Mesothelial cell of epicardium (in vitro differentiated cells): ENCODE measurements at regions not wholly inside any gene's neighbourhood (a gene's known extent, or its start where the extent isn't known, plus 50 kb on each side); places are given as distances from the start of the nearest gene placed in this dataset.
"Not testable (repeated sequence)": the region's sequence is repeated elsewhere in the genome, so short reads cannot be mapped to it uniquely, and the experiment has no call there.

ENCODE experiments used
- DNase-seq, 2 experiments: peaks; one replicate each; pipeline ENCODE4 v3.0.0; 2021; ENCODE audit warnings: low spot score in 2 of 2; ENCODE audit not compliant: unreplicated experiment in 2 of 2
- H3K27ac Mint-ChIP-seq: 2 replicates; pipeline ENCODE4 v1.8.0; 2021; ENCODE audit warnings: mixed read lengths
- H3K27me3 Mint-ChIP-seq: 2 replicates; pipeline ENCODE4 v1.8.0; 2021; ENCODE audit warnings: low read depth, mixed read lengths
- H3K36me3 Mint-ChIP-seq: 2 replicates; pipeline ENCODE4 v1.8.0; 2021; ENCODE audit warnings: mixed read lengths
- H3K4me1 Mint-ChIP-seq: 2 replicates; pipeline ENCODE4 v1.8.0; 2021; ENCODE audit warnings: mixed read lengths
- H3K4me3 Mint-ChIP-seq: 2 replicates; pipeline ENCODE4 v1.8.0; 2021; ENCODE audit warnings: mild to moderate bottlenecking, moderate library complexity, mixed read lengths
- H3K9me3 Mint-ChIP-seq: 2 replicates; pipeline ENCODE4 v1.8.0; 2021; ENCODE audit warnings: mixed read lengths
- TF ChIP-seq, protein P1 (sequence below): fragments of 200-600 bp; sonication (generic); IDR thresholded peaks from one replicate; pipeline ENCODE4 v1.5.0; 2021; ENCODE audit warnings: antibody characterized with exemption; ENCODE audit not compliant: unreplicated experiment

DNA sequence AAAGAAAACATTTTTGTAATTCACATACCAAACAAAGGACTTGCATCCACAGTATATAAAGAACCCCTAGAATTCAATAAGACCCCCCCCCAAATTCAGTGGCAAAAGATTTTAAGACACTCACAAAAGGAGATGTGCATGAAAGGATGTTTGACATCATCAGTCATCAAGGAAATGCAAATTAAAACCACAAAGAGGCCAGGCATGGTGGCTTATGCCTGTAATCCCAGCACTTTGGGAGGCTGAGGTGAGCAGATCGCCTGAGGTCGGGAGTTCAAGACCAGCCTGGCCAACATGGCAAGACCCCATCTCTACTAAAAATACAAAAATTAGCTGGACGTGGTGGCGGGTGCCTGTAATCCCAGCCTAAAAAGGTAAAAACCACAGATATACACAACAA is 61.3 kb downstream of the AIPL1 start:
- peak overlapping the region; percentile 82 for H3K27ac Mint-ChIP-seq
- peaks cover 27% of the 10 kb centered on the region for H3K4me1 Mint-ChIP-seq
- H3K9me3 Mint-ChIP-seq, H3K4me3 Mint-ChIP-seq, H3K36me3 Mint-ChIP-seq, DNase-seq, H3K27me3 Mint-ChIP-seq: not testable (repeated sequence)

DNA sequence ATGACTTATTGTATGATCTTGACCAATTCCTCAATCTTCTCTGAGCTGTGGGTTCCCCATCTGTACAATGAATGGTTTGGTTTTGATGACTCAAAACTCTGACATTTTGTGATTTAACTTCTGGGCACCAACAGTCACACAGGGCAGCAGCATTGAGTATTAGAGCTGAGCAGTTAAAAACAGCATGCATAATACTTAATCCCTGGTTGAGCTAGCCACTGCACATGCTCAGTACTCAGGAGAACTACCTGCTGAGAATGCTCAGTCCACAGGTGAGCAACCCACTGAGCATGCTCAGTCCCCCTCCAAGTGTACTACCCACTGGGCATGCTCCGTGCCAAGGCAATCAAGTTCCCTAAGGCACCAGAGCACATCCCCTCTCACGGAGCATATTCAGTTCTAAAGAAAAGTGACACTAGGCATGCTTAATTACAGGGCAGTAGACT is 68.7 kb downstream of the AIPL1 start:
- H3K27me3 Mint-ChIP-seq: no peaks in the 10 kb centered on the region
- no peak for DNase-seq
- no peak overlapping the region for H3K27ac Mint-ChIP-seq
- H3K9me3 Mint-ChIP-seq: no peaks in the 10 kb centered on the region
- peaks cover 5% of the 10 kb centered on the region for H3K4me1 Mint-ChIP-seq
- TF ChIP-seq, protein P1, sequence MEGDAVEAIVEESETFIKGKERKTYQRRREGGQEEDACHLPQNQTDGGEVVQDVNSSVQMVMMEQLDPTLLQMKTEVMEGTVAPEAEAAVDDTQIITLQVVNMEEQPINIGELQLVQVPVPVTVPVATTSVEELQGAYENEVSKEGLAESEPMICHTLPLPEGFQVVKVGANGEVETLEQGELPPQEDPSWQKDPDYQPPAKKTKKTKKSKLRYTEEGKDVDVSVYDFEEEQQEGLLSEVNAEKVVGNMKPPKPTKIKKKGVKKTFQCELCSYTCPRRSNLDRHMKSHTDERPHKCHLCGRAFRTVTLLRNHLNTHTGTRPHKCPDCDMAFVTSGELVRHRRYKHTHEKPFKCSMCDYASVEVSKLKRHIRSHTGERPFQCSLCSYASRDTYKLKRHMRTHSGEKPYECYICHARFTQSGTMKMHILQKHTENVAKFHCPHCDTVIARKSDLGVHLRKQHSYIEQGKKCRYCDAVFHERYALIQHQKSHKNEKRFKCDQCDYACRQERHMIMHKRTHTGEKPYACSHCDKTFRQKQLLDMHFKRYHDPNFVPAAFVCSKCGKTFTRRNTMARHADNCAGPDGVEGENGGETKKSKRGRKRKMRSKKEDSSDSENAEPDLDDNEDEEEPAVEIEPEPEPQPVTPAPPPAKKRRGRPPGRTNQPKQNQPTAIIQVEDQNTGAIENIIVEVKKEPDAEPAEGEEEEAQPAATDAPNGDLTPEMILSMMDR: no peak
- H3K36me3 Mint-ChIP-seq: no peaks in the 10 kb centered on the region
- H3K4me3 Mint-ChIP-seq: no peak overlapping the region

DNA sequence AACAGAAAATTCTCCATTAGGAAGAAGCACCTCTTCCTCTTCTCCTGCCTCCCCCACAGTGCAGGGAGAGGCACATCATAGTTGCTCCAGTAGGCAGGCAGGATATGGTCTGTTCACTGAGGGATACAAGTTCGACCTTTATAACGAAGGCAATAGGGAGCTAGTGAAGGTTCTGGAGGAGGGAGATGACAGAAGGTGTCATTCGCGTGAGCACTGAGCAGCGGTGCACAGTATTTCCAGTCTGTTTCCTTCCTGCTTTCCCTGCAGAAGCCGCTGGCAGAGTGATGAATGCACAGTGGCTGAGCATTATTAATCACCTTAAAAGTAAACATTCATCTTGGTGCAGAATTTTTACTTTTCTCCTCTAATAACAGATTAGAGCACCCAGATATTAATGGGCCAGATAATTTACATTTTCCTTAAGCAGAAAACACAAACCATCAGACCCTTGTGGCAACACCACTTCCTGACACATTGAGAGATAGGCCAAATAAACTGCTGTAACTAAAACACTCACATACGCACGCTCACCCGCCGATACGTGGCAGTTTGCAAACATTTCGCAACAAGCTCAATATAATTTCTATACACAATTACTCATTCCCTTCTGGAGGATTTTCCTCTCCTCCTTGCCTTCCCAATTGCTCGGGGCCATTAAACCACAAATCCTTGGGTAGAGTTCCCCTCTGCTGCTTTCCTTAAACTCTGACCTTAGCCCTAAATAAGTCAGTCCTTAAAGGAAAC is 69.5 kb downstream of the AIPL1 start:
- Mint-ChIP-seq H3K27ac (no peak overlapping the region), H3K4me1 (peaks cover 5% of the 10 kb centered on the region), H3K4me3 (no peak overlapping the region), H3K36me3 (no peaks in the 10 kb centered on the region), H3K9me3 (no peaks in the 10 kb centered on the region), H3K27me3 (no peaks in the 10 kb centered on the region)
- TF ChIP-seq, protein P1: no peak
- DNase-seq: no peak

DNA sequence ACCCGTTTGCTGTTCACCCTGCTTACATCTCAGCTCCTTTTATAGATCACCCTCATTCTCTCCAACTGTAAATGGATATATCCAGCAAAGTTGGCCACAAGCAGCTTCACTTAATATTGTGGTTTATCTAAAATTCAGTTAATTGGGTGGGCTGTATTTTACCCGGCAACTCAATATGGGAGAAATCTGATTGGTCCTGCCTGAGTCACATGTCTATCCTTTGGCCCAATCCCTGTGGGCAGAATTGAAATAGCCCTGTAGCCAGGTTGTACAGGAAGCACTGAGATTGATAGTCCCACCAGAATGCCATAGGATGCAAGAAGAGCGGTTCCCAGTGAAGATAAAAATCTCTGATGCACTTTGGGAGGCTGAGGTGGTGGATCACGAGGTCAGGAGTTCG is 73.2 kb downstream of the AIPL1 start:
- Mint-ChIP-seq H3K4me3 (no peak overlapping the region), H3K36me3 (no peaks in the 10 kb centered on the region), H3K4me1 (peaks cover 5% of the 10 kb centered on the region), H3K27ac (no peak overlapping the region), H3K27me3 (peaks cover 1% of the 10 kb centered on the region), H3K9me3 (no peaks in the 10 kb centered on the region)
- TF ChIP-seq, protein P1: no peak
- no peak for DNase-seq

DNA sequence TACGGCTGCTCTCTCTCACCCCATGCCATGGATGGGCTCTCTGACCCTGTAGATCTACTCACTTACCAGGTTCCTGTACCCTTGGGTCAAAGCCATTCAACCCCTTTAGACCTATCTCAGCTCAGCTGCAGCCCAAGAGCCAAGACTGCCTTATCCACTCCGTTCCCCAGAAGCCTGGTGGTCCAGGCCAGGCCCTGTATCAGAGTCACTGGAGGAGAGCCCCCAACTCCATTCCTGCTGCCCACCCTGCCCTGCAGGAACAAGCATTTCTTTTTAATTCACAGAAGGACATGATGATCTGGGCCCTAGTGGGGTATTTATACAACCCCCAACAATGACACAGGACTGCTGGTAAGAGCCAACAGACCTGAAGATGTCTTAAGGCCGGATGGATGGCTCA is 76.8 kb downstream of the AIPL1 start:
- TF ChIP-seq, protein P1: no peak
- no peaks in the 10 kb centered on the region for H3K36me3 Mint-ChIP-seq
- no peaks in the 10 kb centered on the region for H3K4me1 Mint-ChIP-seq
- no peak overlapping the region for H3K27ac Mint-ChIP-seq
- peaks cover 1% of the 10 kb centered on the region for H3K27me3 Mint-ChIP-seq
- no peaks in the 10 kb centered on the region for H3K9me3 Mint-ChIP-seq
- no peak for DNase-seq
- no peak overlapping the region for H3K4me3 Mint-ChIP-seq

DNA sequence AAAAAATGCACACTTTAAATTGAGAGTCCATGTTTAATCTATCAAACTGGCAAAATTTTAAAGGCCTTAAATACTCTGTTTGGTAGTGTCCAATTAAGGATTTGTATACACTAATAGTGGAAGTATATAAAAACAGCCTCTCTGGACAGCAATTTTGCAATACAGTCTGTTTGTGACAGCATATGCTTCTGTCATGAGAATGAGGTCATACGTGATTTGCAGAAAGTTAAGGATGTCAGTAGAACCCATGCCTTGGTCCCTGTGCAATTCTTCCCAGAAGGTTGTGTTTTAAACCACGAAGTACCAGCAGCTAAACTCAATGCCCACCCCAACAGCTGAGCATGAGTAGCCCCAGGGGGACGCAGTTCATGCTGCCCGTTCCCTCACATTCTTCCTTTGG is 78.4 kb downstream of the AIPL1 start:
- Mint-ChIP-seq H3K4me1 (no peaks in the 10 kb centered on the region), H3K27ac (no peak overlapping the region), H3K4me3 (no peak overlapping the region), H3K9me3 (no peaks in the 10 kb centered on the region), H3K27me3 (peaks cover 3% of the 10 kb centered on the region), H3K36me3 (no peaks in the 10 kb centered on the region)
- TF ChIP-seq, protein P1: no peak
- DNase-seq: no peak
